GM20431 (cell line): ENCODE measurements at regions not wholly inside any gene's neighbourhood (a gene's known extent, or its start where the extent isn't known, plus 50 kb on each side); places are given as distances from the start of the nearest gene placed in this dataset.

Source experiments
- in situ Hi-C: fragments of 300-500 bp; cut with MseI, MboI; formaldehyde crosslinking; loops from one replicate; pipeline ENCODE4 v1.15.0; 2020; ENCODE audit warnings: low sequenced_read_pairs; ENCODE audit not compliant: unreplicated experiment

- in situ Hi-C loops: no loop called here
Measured at GRCh38 chr5:6907320-6907918, 194.2 kb downstream of the TENT4A start.

GRCh38 chr5:6909901-6910300, 196.7 kb downstream of the TENT4A start:
- in situ Hi-C loops: no loop called here

- in situ Hi-C loops: no loop called here
Measured at GRCh38 chr5:6910950-6911349, 197.7 kb downstream of the TENT4A start.

DNA sequence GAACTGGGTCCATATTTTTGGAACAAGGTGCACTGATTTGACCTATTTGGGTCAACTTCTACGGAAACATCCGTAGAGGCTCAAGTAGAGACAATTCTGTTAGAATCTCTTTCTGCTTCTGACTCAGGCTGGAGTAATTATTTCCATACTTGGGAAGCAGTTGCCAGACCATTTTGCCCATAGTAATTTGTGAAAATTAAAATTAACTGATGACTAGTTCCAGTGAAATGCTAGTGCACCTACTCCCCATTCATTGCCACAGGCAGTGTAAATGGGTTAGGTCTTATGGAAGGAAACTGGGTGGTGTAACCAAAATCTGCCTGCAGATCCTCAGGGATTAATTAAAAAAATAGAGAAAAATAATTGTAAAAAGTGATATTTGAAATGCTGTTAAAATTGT, 201.1 kb downstream of the TENT4A start:
- in situ Hi-C loops: no loop called here

DNA sequence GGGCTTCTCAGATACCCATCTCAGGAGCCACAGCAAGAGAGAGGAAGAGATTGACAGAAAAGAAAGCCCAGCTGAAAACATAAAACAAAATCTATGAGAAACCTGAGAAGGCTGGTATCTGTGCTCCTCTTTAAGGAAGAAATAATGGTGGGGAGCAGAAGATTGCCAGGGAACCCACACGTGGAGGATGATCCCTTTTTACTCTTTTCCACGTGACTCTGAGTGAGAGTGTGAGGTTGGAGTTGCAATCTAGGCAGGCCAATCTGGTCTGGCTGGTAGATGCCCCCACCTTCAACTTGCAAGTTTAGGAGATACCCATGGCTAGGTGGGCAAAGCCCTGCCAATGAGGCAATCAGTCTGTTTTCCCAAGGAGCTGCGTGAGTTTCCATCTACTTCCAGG, 202.3 kb downstream of the TENT4A start:
- in situ Hi-C loops: no loop called here

DNA sequence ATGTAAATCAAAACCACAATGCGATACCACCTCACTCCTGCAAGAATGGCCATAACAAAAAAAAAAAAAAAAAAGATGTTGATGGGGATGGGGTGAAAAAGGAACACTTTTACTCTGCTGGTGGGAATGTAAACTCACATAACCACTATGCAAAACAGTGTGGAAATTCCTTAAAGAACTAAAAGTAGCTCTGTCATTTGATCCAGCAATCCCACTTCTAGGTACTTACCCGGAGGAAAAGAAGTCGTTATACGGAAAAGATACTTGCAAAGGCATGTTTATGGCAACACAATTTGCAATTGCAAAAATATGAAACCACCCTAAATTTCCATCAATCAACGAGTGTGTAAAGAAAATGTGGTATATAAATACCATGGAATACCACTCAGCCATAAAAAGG, 205.0 kb downstream of the TENT4A start:
- in situ Hi-C loops: no loop called here

- in situ Hi-C loops: no loop called here
Measured at GRCh38 chr5:6920628-6921256, 207.5 kb downstream of the TENT4A start.

- in situ Hi-C loops: no loop called here
Measured at GRCh38 chr5:6926491-6927038, 213.3 kb downstream of the TENT4A start.

- in situ Hi-C loops: no loop called here
Measured at GRCh38 chr5:6936031-6936430, 222.8 kb downstream of the TENT4A start.

- in situ Hi-C loops: no loop called here
Measured at GRCh38 chr5:6937677-6938076, 224.4 kb downstream of the TENT4A start.

GRCh38 chr5:6941631-6942030, 228.4 kb downstream of the TENT4A start:
- in situ Hi-C loops: no loop called here

- in situ Hi-C loops: no loop called here
Measured at GRCh38 chr5:6943197-6944112, 230.2 kb downstream of the TENT4A start.

DNA sequence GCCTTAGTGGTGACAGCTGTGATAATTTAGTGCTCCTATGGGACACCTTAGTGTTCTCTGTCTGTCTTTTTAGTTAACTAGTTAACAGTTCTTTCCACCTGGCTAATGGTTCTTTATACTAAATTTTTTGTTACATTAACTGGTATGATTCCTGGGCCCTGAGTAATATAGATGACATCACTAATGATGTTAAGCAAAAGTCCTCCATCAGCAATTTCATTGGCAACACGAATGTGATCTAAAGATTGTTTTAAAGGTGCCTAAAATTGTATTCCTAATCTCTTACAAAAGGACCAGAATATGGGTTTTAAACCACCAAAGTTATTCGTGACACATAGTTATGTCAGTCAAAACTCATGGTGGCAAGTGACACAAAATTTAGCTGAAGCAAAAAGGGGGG, 235.3 kb downstream of the TENT4A start:
- in situ Hi-C loops: no loop called here

GRCh38 chr5:6949230-6949629, 236.0 kb downstream of the TENT4A start:
- in situ Hi-C loops: no loop called here

GRCh38 chr5:6950250-6950649, 237.0 kb downstream of the TENT4A start:
- in situ Hi-C loops: no loop called here

GRCh38 chr5:6950860-6951259, 237.6 kb downstream of the TENT4A start:
- in situ Hi-C loops: no loop called here

DNA sequence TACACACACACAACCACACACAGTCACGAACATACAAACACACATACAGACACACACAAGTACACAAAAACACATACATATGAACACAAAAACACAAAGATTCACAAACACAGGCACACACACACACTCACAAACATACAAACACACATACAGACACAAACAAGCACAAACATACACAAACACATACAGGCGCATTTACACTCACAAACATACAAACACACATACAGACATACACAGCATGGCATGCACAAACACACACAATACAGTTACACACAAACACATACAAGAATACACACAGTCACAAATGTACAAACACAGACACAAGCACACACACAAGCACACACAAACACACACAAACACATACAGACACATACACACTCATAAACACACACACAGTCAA, 247.9 kb downstream of the TENT4A start:
- in situ Hi-C loops: no loop called here

DNA sequence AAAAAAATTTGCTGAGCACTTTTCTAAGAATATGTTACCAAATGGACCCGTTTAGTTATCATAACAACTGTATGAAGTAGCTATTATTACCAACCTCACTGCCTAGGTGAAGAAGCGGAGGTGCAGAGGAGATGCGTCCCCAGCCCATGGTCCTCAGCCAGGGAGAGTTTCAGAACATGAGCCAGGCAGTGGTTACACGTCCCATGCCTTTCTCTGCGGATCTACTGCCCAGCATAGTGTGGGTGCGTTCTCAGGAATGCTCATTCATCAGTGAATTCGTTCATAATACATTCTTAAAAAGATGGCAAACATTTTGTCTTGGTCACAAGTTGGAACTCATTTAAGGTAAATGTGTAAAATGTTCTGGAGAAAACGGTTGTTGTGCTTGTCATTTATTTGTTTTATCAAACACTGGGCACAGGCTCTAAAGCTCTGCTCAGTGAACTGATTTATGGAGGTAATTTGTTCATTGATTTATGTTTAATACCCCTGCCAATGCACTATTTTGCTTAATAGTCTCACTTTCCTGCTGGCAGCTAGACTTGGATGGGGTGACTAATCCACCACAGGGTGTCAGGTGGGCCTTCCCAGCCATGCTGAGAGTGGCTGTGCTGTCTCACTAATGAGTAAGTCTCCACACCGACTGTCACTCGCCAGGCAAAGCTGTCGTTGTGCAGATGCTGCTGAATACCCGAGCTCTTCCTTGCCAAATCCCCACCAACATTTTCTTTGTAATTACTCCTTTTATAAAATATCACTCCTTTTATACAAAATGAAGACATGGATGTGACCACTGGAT, 248.8 kb downstream of the TENT4A start:
- in situ Hi-C loops: no loop called here

GRCh38 chr5:6976971-6977370, 263.7 kb downstream of the TENT4A start:
- in situ Hi-C loops: no loop called here

- in situ Hi-C loops: no loop called here
Measured at GRCh38 chr5:6979061-6979460, 265.8 kb downstream of the TENT4A start.
